ENCODE measurements at regions not wholly inside any gene's neighbourhood (a gene's known extent, or its start where the extent isn't known, plus 50 kb on each side); places are given as distances from the start of the nearest gene placed in this dataset.
A peak's percentile ranks its signal among the peaks of the same experiment; 100 is the strongest.

GRCh38 chr4:133385161-133385954, 236.3 kb downstream of the PCDH10 start:
- Histone ChIP-seq H3K36me3 (no peaks in the 10 kb centered on the region), H3K27ac (no peak overlapping the region), H3K27me3 (no peaks in the 10 kb centered on the region), H3K4me3 (no peak overlapping the region), H3K4me1 (no peaks in the 10 kb centered on the region), H3K9me3 (no peaks in the 10 kb centered on the region)
- TF ChIP-seq POLR2AphosphoS5 (IDR thresholded peaks at IDR 0.05) (no peak), CTCF (IDR thresholded peaks at IDR 0.05) (no peak), POLR2A (IDR thresholded peaks at IDR 0.05) (no peak), EP300 (IDR thresholded peaks at IDR 0.05) (no peak)
- 91 to 97% methylated on average over 16 to 20 of the region's 23 CpGs for WGBS, 2 donors
- DNase-seq = peak in 1 of 2 donors; percentile 59
- ATAC-seq (ENCODE audit: low FRiP score in 2 of 2) = peak; percentile 23 to 71

- TF ChIP-seq EP300 (IDR thresholded peaks at IDR 0.05) (no peak), CTCF (IDR thresholded peaks at IDR 0.05) (no peak), POLR2AphosphoS5 (IDR thresholded peaks at IDR 0.05) (no peak), POLR2A (IDR thresholded peaks at IDR 0.05) (no peak)
- DNase-seq (peak in 1 of 2 donors; percentile 15), ATAC-seq (ENCODE audit: low FRiP score in 2 of 2) (no peak)
- no peaks in the 10 kb centered on the region for H3K4me1 ChIP-seq
- H3K27ac ChIP-seq = no peak overlapping the region
- H3K9me3 ChIP-seq = no peaks in the 10 kb centered on the region
- H3K27me3 ChIP-seq = no peaks in the 10 kb centered on the region
- no peak overlapping the region for H3K4me3 ChIP-seq
- 92 to 93% methylated on average over 20 to 22 of the region's 22 CpGs for WGBS, 2 donors
- H3K36me3 ChIP-seq = no peaks in the 10 kb centered on the region
Measured at GRCh38 chr4:133379681-133380438, 230.8 kb downstream of the PCDH10 start.

- no peaks in the 10 kb centered on the region for H3K9me3 ChIP-seq
- no peaks in the 10 kb centered on the region for H3K27me3 ChIP-seq
- WGBS, 2 donors = 80 to 92% methylated on average over 2 of the region's 2 CpGs
- DNase-seq (no peak), ATAC-seq (ENCODE audit: low FRiP score in 2 of 2) (no peak)
- TF ChIP-seq POLR2AphosphoS5 (IDR thresholded peaks at IDR 0.05) = no peak
- TF ChIP-seq CTCF (IDR thresholded peaks at IDR 0.05) = no peak
- TF ChIP-seq POLR2A (IDR thresholded peaks at IDR 0.05) = no peak
- no peak overlapping the region for H3K27ac ChIP-seq
- H3K4me3 ChIP-seq = no peak overlapping the region
- H3K4me1 ChIP-seq = no peaks in the 10 kb centered on the region
- H3K36me3 ChIP-seq = no peaks in the 10 kb centered on the region
Measured at GRCh38 chr4:133377286-133377685, 228.2 kb downstream of the PCDH10 start.

DNA sequence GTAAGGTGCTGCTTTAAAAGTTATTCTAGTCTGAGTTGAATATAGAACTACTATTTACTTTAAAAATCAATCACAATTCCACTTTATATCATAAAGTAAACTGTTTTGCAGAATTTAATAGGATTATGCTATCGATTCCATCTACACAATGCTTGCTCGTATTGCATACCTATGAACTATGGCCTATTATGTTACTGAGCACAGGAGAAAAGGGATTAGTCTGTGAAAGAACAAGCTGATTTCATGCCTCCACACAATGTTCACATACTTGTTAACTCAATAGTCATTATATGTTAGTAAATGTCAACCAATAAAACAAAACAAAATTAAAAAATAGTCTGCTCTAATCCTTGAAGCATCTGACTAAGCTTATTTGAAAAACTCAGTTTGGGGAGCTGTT, 223.6 kb downstream of the PCDH10 start:
- Histone ChIP-seq H3K4me1 (no peaks in the 10 kb centered on the region), H3K36me3 (no peaks in the 10 kb centered on the region), H3K27me3 (no peaks in the 10 kb centered on the region), H3K4me3 (no peak overlapping the region), H3K27ac (no peak overlapping the region), H3K9me3 (no peaks in the 10 kb centered on the region)
- DNase-seq = no peak
- 84 to 90% methylated on average over 2 of the region's 2 CpGs for WGBS, 2 donors
- ATAC-seq (ENCODE audit: low FRiP score in 2 of 2) = no peak
- no peak for TF ChIP-seq CTCF (IDR thresholded peaks at IDR 0.05)
- no peak for TF ChIP-seq POLR2A (IDR thresholded peaks at IDR 0.05)
- no peak for TF ChIP-seq EP300 (IDR thresholded peaks at IDR 0.05)
- TF ChIP-seq POLR2AphosphoS5 (IDR thresholded peaks at IDR 0.05) = no peak

Measured in upper lobe of left lung (tissue), 6 donors.